ENCODE measurements at regions not wholly inside any gene's neighbourhood (a gene's known extent, or its start where the extent isn't known, plus 50 kb on each side); places are given as distances from the start of the nearest gene placed in this dataset.

- no peak for TF ChIP-seq POLR2AphosphoS5 (IDR thresholded peaks at IDR 0.05)
- TF ChIP-seq CTCF (IDR thresholded peaks at IDR 0.05), result no peak
Measured at GRCh38 chr16:64240586-64240985, 881.3 kb downstream of the CDH11 start.

Data from stomach (tissue), 4 donors.